ENCODE measurements at regions not wholly inside any gene's neighbourhood (a gene's known extent, or its start where the extent isn't known, plus 50 kb on each side); places are given as distances from the start of the nearest gene placed in this dataset.
"Not testable (repeated sequence)": the region's sequence is repeated elsewhere in the genome, so short reads cannot be mapped to it uniquely, and the experiment has no call there.

GRCh38 chr5:91825618-91826017 lies 442.5 kb upstream of the ARRDC3 start:
- no peak for DNase-seq
- Histone ChIP-seq H3K4me3 (ENCODE audit: insufficient read depth, low read depth, low read length) (no peak overlapping the region), H3K27me3 (ENCODE audit: control insufficient read depth, insufficient read depth, low read length) (no peaks in the 10 kb centered on the region), H3K36me3 (replicated peaks; ENCODE audit: control insufficient read depth, insufficient read depth, low read length) (no peaks in the 10 kb centered on the region)

DNA sequence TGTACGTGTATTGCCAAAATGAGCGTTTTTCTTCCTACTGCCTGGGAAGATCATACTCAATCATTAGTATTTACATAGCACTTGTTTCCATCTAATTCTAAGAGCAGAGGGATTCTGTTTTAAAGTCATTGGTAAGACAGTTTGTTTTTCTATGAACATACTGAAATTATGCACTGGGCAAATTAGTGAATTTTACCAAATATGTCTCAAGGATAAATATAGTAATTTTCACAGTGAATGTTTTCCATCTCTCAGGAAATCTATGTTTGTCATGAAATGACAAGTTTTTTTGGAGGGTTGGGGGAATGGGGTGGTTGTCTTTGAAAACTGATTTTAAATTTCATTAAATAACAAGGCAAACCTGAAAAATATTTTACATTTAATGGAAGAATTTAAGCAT lies 441.3 kb upstream of the ARRDC3 start:
- DNase-seq = no peak
- H3K36me3 ChIP-seq (replicated peaks; ENCODE audit: control insufficient read depth, insufficient read depth, low read length) = no peaks in the 10 kb centered on the region
- H3K4me3 ChIP-seq (ENCODE audit: insufficient read depth, low read depth, low read length) = no peak overlapping the region
- no peaks in the 10 kb centered on the region for H3K27me3 ChIP-seq (ENCODE audit: control insufficient read depth, insufficient read depth, low read length)

GRCh38 chr5:91820874-91821273 lies 437.8 kb upstream of the ARRDC3 start:
- H3K27me3 ChIP-seq (ENCODE audit: control insufficient read depth, insufficient read depth, low read length) = no peaks in the 10 kb centered on the region
- no peak overlapping the region for H3K4me3 ChIP-seq (ENCODE audit: insufficient read depth, low read depth, low read length)
- H3K36me3 ChIP-seq (replicated peaks; ENCODE audit: control insufficient read depth, insufficient read depth, low read length) = no peaks in the 10 kb centered on the region
- no peak for DNase-seq

DNA sequence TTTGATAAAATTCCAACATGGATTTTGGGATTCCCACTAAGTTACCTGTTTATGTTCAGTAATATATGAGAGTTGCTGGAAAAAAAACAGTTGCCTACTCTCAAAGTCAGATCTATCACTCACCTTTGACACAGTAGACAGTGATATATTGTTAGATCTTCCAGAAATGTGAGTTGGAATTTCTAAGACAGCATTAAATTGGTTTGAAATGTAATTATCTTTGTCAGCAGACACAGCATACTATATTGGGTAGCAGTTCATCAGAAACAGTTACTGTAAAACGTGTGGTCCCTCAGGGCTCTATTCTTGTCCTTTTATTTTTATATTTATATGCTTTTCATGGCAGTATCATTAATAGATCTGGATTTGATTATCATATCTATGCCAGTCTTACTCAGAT lies 433.6 kb upstream of the ARRDC3 start:
- Histone ChIP-seq H3K4me3 (ENCODE audit: insufficient read depth, low read depth, low read length) (no peak overlapping the region), H3K36me3 (replicated peaks; ENCODE audit: control insufficient read depth, insufficient read depth, low read length) (no peaks in the 10 kb centered on the region), H3K27me3 (ENCODE audit: control insufficient read depth, insufficient read depth, low read length) (no peaks in the 10 kb centered on the region)
- no peak for DNase-seq

DNA sequence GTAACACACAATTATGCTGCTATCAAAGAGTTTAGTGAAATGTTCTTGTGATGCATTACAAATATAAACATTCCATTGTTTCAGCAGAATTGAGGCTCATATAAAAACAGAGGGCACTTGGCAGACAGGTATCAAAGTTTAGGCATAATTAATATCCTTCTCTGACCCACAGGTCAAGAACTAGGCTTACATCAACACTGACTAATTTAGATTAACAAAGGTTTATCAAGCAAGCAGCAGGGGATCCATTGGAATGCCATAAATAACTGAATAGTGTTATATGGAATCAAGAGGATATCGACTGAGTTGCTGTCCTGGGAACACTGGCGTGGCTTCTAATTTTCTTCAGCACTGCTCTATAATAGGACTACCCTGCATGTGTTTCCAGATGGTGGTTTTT lies 414.5 kb upstream of the ARRDC3 start:
- no peak overlapping the region for H3K4me3 ChIP-seq (ENCODE audit: insufficient read depth, low read depth, low read length)
- no peaks in the 10 kb centered on the region for H3K36me3 ChIP-seq (replicated peaks; ENCODE audit: control insufficient read depth, insufficient read depth, low read length)
- H3K27me3 ChIP-seq (ENCODE audit: control insufficient read depth, insufficient read depth, low read length) = no peaks in the 10 kb centered on the region
- DNase-seq = no peak

DNA sequence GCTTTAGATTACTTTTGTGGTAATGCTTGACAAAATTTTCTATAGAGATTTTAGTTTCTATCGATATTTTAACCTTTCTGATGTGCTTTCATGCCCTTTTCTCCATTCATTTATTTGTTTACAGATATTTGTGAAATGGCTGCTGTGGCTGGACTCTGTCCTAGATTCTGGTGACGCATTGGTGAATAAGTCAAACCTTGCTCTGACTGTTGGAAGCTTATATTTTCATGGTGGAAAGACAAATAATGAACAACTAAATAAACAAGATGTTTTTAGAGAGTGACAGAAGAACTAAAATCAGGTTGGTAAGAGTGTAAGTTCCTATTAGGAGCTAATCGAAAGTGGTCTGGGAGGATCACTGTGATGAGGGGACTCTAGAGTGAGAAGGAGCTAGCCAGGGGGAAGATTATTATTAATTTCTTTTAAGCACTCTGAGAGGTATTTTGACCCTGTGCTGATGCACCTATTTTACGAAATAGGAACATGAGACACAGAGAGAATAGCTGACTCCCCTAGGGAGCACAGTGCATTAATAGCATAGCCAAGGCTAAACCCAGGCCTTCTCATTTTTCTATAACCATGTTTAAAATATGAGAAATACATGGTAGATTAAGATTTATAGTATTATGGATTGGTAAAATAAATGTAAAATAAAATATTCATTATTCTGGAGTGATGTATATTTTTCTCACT lies 411.9 kb upstream of the ARRDC3 start:
- no peak for DNase-seq
- Histone ChIP-seq H3K27me3 (ENCODE audit: control insufficient read depth, insufficient read depth, low read length) (no peaks in the 10 kb centered on the region), H3K4me3 (ENCODE audit: insufficient read depth, low read depth, low read length) (no peak overlapping the region), H3K36me3 (replicated peaks; ENCODE audit: control insufficient read depth, insufficient read depth, low read length) (no peaks in the 10 kb centered on the region)

DNA sequence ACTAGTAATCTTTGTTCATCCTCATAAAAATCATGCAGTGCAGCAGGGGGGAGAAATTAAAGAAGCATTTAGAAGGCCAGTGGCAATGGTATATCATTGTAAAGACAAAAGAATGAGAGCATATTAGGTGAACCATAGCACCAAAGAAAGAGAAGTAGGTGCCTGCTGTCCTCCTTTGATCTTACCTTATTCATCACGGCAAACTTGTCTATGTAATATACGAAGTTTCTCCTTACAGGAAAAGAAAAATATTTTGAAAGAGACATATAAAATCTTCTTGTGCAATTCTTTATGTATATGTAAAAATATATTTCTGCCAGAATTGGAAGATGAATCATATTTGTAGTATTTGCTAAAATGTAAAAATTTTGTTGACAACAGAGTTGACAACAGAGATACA lies 411.3 kb upstream of the ARRDC3 start:
- Histone ChIP-seq H3K4me3 (ENCODE audit: insufficient read depth, low read depth, low read length) (no peak overlapping the region), H3K27me3 (ENCODE audit: control insufficient read depth, insufficient read depth, low read length) (no peaks in the 10 kb centered on the region), H3K36me3 (replicated peaks; ENCODE audit: control insufficient read depth, insufficient read depth, low read length) (no peaks in the 10 kb centered on the region)
- no peak for DNase-seq

DNA sequence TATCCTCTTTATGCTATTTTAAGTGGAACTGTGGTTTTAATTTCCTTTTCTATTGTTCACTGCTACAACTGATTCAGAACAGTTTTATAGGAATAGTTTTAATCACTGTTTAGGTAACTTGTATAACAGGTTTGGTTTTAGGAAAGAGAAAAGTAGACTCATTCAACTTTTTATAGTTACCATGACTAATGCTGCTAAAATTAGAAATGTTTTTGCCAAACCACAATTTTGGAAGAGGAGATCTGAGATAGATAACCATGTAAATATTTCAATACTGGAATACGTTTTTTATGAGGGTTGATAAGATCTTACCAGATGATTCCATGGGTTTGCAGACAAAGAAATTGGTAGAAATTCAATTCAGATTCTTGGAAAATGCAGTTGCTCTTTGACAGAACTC lies 404.6 kb upstream of the ARRDC3 start:
- Histone ChIP-seq H3K36me3 (replicated peaks; ENCODE audit: control insufficient read depth, insufficient read depth, low read length) (no peaks in the 10 kb centered on the region), H3K27me3 (ENCODE audit: control insufficient read depth, insufficient read depth, low read length) (no peaks in the 10 kb centered on the region), H3K4me3 (ENCODE audit: insufficient read depth, low read depth, low read length) (no peak overlapping the region)
- no peak for DNase-seq

DNA sequence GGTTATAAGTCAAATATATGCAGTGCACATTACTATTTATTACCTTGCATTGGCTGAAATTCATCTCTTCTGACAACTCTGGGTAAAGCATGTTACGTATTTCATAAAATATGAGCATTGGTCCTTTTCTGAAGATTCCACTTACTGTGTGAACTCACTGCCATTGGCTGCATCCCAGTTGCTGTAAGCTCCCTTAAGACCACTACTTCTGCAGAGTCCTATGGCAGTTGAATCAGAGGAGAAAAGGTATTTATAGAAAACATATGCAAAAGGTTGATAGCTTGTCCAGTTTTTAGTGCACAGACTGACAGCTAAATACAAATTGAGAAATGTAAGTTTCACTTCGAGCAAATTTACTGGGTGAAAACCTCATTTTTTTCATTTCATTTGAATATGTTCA lies 394.6 kb upstream of the ARRDC3 start:
- no peaks in the 10 kb centered on the region for H3K36me3 ChIP-seq (replicated peaks; ENCODE audit: control insufficient read depth, insufficient read depth, low read length)
- H3K4me3 ChIP-seq (ENCODE audit: insufficient read depth, low read depth, low read length) = no peak overlapping the region
- H3K27me3 ChIP-seq (ENCODE audit: control insufficient read depth, insufficient read depth, low read length) = no peaks in the 10 kb centered on the region
- no peak for DNase-seq

- Histone ChIP-seq H3K4me3 (ENCODE audit: insufficient read depth, low read depth, low read length) (no peak overlapping the region), H3K36me3 (replicated peaks; ENCODE audit: control insufficient read depth, insufficient read depth, low read length) (no peaks in the 10 kb centered on the region), H3K27me3 (ENCODE audit: control insufficient read depth, insufficient read depth, low read length) (no peaks in the 10 kb centered on the region)
- DNase-seq = no peak
These were observed 393.1 kb upstream of the ARRDC3 start for GRCh38 chr5:91776249-91776648.

- Histone ChIP-seq H3K4me3 (ENCODE audit: insufficient read depth, low read depth, low read length) (no peak overlapping the region), H3K27me3 (ENCODE audit: control insufficient read depth, insufficient read depth, low read length) (no peaks in the 10 kb centered on the region), H3K36me3 (replicated peaks; ENCODE audit: control insufficient read depth, insufficient read depth, low read length) (no peaks in the 10 kb centered on the region)
- DNase-seq = no peak
These were observed 387.3 kb upstream of the ARRDC3 start for GRCh38 chr5:91770400-91770799.

DNA sequence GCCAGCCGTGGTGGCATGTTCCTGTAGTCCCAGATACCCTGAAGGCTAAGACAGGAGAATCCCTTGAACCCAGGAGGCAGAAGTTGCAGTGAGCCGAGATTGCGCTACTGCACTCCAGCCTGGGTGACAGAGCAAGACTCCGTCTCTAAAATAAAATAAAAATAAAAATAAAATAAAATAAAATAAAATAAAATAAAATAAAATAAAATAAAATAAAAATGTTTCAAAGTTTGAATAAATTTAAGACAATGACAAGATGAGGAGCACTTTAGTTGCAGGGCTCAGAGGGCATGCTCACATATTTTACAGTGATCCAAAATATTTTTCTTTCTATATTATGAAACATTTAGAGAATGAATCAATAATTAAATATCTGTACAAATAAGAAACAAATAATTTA lies 374.3 kb upstream of the ARRDC3 start:
- H3K27me3 ChIP-seq (ENCODE audit: control insufficient read depth, insufficient read depth, low read length); H3K36me3 ChIP-seq (replicated peaks; ENCODE audit: control insufficient read depth, insufficient read depth, low read length); H3K4me3 ChIP-seq (ENCODE audit: insufficient read depth, low read depth, low read length); DNase-seq: not testable (repeated sequence)

GRCh38 chr5:91754990-91755389 lies 371.9 kb upstream of the ARRDC3 start:
- no peak for DNase-seq
- Histone ChIP-seq H3K36me3 (replicated peaks; ENCODE audit: control insufficient read depth, insufficient read depth, low read length) (no peaks in the 10 kb centered on the region), H3K27me3 (ENCODE audit: control insufficient read depth, insufficient read depth, low read length) (no peaks in the 10 kb centered on the region), H3K4me3 (ENCODE audit: insufficient read depth, low read depth, low read length) (no peak overlapping the region)

- not testable (repeated sequence) for H3K36me3 ChIP-seq (replicated peaks; ENCODE audit: control insufficient read depth, insufficient read depth, low read length); H3K27me3 ChIP-seq (ENCODE audit: control insufficient read depth, insufficient read depth, low read length); H3K4me3 ChIP-seq (ENCODE audit: insufficient read depth, low read depth, low read length); DNase-seq
These were observed 361.4 kb upstream of the ARRDC3 start for GRCh38 chr5:91744470-91744869.

DNA sequence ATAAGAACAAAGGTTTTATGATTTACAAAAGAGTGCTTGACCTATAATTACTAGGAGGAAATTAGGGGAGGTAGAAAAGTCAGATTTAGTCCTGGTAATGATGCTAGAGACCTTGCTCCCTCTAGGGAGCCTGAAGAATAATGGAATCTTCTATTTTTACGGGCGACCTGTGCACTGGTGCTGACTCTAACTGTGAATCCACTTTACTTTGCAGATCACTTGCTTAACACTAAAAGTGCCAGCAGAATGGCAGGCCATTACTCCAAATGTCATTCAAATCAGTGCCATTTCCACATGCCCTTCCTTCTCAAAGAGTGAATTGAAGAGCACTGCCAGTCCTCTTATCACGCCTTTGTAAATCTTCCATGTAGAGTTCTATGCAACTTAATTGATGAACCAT lies 359.4 kb upstream of the ARRDC3 start:
- no peaks in the 10 kb centered on the region for H3K36me3 ChIP-seq (replicated peaks; ENCODE audit: control insufficient read depth, insufficient read depth, low read length)
- no peaks in the 10 kb centered on the region for H3K27me3 ChIP-seq (ENCODE audit: control insufficient read depth, insufficient read depth, low read length)
- DNase-seq = no peak
- no peak overlapping the region for H3K4me3 ChIP-seq (ENCODE audit: insufficient read depth, low read depth, low read length)
